Panc1 (cell line): ENCODE measurements at regions not wholly inside any gene's neighbourhood (a gene's known extent, or its start where the extent isn't known, plus 50 kb on each side); places are given as distances from the start of the nearest gene placed in this dataset.

Experiments used
- CTCF ChIP-seq: fragments of 450-650 bp; IDR thresholded peaks from 2 replicates; pipeline ENCODE4 v1.5.1; 2017; ENCODE audit warnings: mild to moderate bottlenecking
- POLR2AphosphoS5 ChIP-seq: IDR thresholded peaks from 2 replicates; pipeline ENCODE4 v1.6.1; 2012; ENCODE audit warnings: mild to moderate bottlenecking, low read depth, low read length, moderate library complexity
- REST ChIP-seq, 2 experiments: IDR thresholded peaks; 2 replicates each; pipeline ENCODE4 v1.6.1; 2011 to 2012; ENCODE audit warnings: low read depth in 2 of 2, control low read depth in 1 of 2, low read length in 1 of 2, mild to moderate bottlenecking in 1 of 2, moderate library complexity in 1 of 2; ENCODE audit not compliant: insufficient read depth in 1 of 2

GRCh38 chr13:72195044-72195704, 328.2 kb upstream of the DACH1 start:
- no peak for TF ChIP-seq CTCF
- TF ChIP-seq REST (IDR thresholded peaks at IDR 0.05; ENCODE audit: insufficient read depth in 1 of 2, low read depth in 2 of 2, low read length in 1 of 2) = no peak
- no peak for TF ChIP-seq POLR2AphosphoS5
